Right lobe of liver (tissue), 4 donors: ENCODE measurements at regions not wholly inside any gene's neighbourhood (a gene's known extent, or its start where the extent isn't known, plus 50 kb on each side); places are given as distances from the start of the nearest gene placed in this dataset.

Source experiments
- POLR2A ChIP-seq: fragments of 450-650 bp; IDR thresholded peaks from one replicate; pipeline ENCODE4 v1.6.1; 2017; ENCODE audit warnings: antibody characterized with exemption, mild to moderate bottlenecking
- TF ChIP-seq, protein P1 (sequence below), 4 donors: fragments of 200-600 bp in 3 of 4; fragments of 450-650 bp in 1 of 4; IDR thresholded peaks; one replicate each; pipeline versions ENCODE4 v1.5.1 to v1.8.0; 2016 to 2022; ENCODE audit warnings: antibody characterized with exemption in 4 of 4, mild to moderate bottlenecking in 2 of 4
- donor health status: DM: no; HTN: no; CAD: no.
- donor health status: DM: no; HTN: no; CAD: no.
- donor health status: DM: no; HTN: yes; CAD: no.

GRCh38 chr3:59472541-59472940 lies 422.7 kb upstream of the CFAP20DC start:
- no peak for TF ChIP-seq POLR2A
- TF ChIP-seq, protein P1, sequence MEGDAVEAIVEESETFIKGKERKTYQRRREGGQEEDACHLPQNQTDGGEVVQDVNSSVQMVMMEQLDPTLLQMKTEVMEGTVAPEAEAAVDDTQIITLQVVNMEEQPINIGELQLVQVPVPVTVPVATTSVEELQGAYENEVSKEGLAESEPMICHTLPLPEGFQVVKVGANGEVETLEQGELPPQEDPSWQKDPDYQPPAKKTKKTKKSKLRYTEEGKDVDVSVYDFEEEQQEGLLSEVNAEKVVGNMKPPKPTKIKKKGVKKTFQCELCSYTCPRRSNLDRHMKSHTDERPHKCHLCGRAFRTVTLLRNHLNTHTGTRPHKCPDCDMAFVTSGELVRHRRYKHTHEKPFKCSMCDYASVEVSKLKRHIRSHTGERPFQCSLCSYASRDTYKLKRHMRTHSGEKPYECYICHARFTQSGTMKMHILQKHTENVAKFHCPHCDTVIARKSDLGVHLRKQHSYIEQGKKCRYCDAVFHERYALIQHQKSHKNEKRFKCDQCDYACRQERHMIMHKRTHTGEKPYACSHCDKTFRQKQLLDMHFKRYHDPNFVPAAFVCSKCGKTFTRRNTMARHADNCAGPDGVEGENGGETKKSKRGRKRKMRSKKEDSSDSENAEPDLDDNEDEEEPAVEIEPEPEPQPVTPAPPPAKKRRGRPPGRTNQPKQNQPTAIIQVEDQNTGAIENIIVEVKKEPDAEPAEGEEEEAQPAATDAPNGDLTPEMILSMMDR (IDR thresholded peaks at IDR 0.05), result no peak
